ENCODE measurements at regions not wholly inside any gene's neighbourhood (a gene's known extent, or its start where the extent isn't known, plus 50 kb on each side); places are given as distances from the start of the nearest gene placed in this dataset.

- no peak for DNase-seq (ENCODE audit: low spot score)
Measured at GRCh38 chr5:147168578-147169327, 66.1 kb upstream of the STK32A start.

DNA sequence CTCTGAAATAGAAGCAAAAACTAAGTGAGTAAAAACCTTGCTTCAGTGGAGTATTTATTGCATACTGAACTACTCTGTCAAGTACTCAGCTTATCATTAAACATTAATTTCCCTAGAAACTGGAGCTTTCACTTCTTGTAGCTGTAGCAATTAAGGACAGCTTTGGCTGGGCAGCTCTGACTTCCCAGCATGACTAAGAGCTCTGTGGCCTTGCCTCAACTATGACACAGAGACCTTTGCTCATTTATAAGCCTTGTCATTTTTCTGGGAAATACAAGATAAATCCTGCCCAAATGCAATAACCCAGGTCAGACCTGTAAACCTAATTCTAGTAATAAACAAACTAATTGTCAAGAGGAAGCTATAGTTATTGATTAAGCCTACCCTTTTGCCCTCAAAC lies 65.4 kb upstream of the STK32A start:
- no peak for DNase-seq (ENCODE audit: low spot score)

DNA sequence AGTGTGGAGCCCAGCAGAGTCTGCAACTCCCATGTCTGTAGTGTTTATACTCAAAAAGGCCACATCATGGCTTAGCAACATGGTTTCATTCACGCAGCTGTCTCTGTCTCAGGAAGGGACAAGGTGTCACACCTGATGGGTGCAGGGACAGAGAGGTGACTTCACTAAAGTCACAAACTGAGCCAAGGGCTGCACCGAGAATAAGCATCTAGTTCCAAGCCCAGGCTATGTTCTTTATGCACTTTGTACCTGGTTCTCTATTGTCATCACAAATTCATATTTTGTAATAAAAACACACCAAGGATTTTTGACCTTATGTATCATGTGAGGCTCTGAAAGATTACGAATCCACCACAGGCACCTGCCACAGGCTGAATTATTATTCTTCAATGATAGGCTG lies 64.9 kb upstream of the STK32A start:
- no peak for DNase-seq (ENCODE audit: low spot score)

DNA sequence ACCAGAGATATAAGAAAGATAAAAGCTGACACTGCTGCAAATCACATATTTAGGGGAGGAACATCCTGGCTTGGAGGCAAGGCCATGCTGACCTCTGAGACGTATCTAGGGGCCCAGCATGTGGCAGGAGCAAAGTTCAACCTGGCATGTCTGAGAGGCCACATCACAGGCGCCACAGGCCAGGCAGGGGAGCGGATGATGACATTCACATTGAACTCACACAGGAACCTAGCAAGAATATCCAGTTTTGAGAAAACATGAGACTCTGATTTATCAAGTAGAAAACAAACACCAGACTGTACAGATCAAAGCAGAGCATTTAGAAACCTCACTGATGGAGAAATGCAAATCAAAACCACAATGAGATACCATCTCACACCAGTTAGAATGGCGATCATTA lies 64.2 kb upstream of the STK32A start:
- DNase-seq (ENCODE audit: low spot score): no peak

GRCh38 chr5:147174671-147175265 lies 60.1 kb upstream of the STK32A start:
- DNase-seq (ENCODE audit: low spot score): no peak

GRCh38 chr5:147175516-147176097 lies 59.2 kb upstream of the STK32A start:
- DNase-seq (ENCODE audit: low spot score): no peak

DNA sequence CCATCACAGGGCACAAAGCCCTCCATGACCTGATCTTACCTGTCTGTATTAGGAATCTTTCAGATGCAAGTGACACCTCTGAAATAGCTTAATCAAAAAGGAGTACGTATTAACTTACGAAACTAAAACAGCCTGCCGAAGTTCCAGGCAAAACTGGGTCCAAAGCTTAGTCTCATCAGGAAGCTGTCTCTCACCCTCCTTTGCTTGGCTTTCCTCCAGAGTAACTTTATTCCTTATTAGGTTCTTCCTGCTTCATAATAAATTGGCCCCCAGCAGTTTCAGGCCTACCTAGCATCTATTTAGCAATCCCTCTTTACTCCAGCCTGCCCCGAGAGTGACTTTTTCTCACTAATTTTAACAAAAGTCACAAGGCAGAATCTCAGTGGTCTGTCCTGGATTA lies 58.4 kb upstream of the STK32A start:
- no peak for DNase-seq (ENCODE audit: low spot score)

GRCh38 chr5:147177125-147177840 lies 57.5 kb upstream of the STK32A start:
- no peak for DNase-seq (ENCODE audit: low spot score)

DNA sequence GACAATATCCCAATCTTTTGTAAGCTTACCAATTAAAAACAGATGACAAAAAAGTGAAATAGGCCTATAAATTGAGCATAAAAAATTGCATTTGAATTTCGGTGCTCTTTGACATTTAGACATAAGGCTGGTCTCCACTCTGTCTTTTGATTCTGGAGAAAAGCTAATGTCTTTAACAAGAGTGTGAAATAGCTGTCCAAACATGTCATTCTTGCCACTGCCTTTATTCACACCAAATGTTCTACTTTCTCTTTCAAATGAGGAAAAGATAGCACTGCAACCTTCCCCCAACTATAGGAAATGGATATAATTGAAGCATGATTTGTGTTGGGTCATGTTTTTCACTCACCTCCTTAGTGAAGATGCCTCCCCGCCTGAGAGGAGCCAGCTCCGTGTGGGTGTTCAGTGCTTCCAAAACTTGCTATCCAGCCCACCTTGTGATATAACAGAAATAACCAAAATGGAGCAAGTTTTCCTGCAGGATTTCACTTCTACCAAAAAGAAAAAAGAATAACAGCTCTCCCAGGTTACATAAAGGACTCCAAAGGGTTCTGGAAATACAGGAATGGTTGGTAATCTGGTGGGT lies 55.2 kb upstream of the STK32A start:
- no peak for DNase-seq (ENCODE audit: low spot score)

GRCh38 chr5:147180751-147181150 lies 54.1 kb upstream of the STK32A start:
- no peak for DNase-seq (ENCODE audit: low spot score)
